ENCODE measurements at regions not wholly inside any gene's neighbourhood (a gene's known extent, or its start where the extent isn't known, plus 50 kb on each side); places are given as distances from the start of the nearest gene placed in this dataset.

DNA sequence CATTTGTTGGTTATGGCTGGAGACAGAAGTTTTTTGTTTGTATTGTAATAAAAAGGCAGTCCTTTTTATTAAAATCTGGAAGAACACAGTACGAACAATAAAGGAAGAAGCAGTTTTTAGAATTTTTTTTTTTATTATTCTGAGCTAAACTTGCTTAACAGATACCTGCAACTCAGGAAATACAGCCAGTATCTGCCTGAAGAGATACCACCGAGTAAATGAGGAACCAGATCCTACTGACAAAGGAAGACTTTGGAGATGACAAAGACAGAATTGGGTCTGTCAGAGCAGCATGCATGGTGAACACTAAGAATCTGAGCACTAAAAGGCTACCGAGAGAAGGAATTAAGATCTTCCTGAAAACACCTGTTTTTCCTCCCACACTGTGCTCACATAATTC lies 1335.9 kb upstream of the SORCS1 start (continued):
- TF ChIP-seq, protein P1, sequence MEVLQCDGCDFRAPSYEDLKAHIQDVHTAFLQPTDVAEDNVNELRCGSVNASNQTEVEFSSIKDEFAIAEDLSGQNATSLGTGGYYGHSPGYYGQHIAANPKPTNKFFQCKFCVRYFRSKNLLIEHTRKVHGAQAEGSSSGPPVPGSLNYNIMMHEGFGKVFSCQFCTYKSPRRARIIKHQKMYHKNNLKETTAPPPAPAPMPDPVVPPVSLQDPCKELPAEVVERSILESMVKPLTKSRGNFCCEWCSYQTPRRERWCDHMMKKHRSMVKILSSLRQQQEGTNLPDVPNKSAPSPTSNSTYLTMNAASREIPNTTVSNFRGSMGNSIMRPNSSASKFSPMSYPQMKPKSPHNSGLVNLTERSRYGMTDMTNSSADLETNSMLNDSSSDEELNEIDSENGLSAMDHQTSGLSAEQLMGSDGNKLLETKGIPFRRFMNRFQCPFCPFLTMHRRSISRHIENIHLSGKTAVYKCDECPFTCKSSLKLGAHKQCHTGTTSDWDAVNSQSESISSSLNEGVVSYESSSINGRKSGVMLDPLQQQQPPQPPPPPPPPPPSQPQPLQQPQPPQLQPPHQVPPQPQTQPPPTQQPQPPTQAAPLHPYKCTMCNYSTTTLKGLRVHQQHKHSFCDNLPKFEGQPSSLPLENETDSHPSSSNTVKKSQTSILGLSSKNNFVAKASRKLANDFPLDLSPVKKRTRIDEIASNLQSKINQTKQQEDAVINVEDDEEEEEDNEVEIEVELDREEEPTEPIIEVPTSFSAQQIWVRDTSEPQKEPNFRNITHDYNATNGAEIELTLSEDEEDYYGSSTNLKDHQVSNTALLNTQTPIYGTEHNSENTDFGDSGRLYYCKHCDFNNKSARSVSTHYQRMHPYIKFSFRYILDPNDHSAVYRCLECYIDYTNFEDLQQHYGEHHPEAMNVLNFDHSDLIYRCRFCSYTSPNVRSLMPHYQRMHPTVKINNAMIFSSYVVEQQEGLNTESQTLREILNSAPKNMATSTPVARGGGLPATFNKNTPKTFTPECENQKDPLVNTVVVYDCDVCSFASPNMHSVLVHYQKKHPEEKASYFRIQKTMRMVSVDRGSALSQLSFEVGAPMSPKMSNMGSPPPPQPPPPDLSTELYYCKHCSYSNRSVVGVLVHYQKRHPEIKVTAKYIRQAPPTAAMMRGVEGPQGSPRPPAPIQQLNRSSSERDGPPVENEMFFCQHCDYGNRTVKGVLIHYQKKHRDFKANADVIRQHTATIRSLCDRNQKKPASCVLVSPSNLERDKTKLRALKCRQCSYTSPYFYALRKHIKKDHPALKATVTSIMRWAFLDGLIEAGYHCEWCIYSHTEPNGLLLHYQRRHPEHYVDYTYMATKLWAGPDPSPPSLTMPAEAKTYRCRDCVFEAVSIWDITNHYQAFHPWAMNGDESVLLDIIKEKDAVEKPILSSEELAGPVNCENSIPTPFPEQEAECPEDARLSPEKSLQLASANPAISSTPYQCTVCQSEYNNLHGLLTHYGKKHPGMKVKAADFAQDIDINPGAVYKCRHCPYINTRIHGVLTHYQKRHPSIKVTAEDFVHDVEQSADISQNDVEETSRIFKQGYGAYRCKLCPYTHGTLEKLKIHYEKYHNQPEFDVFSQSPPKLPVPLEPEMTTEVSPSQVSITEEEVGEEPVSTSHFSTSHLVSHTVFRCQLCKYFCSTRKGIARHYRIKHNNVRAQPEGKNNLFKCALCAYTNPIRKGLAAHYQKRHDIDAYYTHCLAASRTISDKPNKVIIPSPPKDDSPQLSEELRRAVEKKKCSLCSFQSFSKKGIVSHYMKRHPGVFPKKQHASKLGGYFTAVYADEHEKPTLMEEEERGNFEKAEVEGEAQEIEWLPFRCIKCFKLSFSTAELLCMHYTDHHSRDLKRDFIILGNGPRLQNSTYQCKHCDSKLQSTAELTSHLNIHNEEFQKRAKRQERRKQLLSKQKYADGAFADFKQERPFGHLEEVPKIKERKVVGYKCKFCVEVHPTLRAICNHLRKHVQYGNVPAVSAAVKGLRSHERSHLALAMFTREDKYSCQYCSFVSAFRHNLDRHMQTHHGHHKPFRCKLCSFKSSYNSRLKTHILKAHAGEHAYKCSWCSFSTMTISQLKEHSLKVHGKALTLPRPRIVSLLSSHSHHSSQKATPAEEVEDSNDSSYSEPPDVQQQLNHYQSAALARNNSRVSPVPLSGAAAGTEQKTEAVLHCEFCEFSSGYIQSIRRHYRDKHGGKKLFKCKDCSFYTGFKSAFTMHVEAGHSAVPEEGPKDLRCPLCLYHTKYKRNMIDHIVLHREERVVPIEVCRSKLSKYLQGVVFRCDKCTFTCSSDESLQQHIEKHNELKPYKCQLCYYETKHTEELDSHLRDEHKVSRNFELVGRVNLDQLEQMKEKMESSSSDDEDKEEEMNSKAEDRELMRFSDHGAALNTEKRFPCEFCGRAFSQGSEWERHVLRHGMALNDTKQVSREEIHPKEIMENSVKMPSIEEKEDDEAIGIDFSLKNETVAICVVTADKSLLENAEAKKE (CRISPR knock-in tag; IDR thresholded peaks at IDR 0.05): no peak
- no peak for TF ChIP-seq POLR2AphosphoS5 (IDR thresholded peaks at IDR 0.05; ENCODE audit: low read depth)
- no peak for TF ChIP-seq EZH2 (IDR thresholded peaks at IDR 0.05; ENCODE audit: low read depth, unreplicated experiment)
- no peak for TF ChIP-seq ZNF114 (CRISPR knock-in tag; IDR thresholded peaks at IDR 0.05)
- no peak for TF ChIP-seq EZH2phosphoT487 (IDR thresholded peaks at IDR 0.05; ENCODE audit: unreplicated experiment)

DNA sequence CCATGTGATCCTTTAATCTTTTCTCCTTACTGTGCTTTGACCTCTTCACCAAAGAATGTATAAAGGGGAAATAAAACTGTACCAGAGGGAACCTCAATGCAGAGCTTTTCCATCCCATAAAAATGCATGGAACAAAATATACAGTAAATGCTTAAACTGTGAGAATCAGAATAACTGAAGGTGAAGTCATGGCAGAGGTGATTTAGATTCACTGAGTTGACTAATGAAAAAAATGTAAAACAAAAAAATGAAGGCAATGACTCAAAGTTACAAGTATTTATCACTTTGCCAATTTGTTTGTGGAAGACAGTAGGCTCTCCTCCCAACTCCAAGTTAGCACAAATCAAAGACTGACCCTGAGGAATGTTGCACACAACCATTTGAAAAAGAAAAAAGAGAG lies 1331.6 kb upstream of the SORCS1 start:
- Histone ChIP-seq H3K36me3 (ENCODE audit: insufficient read depth) (no peaks in the 10 kb centered on the region), H3K4me1 (ENCODE audit: insufficient read depth) (no peaks in the 10 kb centered on the region), H2AFZ (no peak overlapping the region), H3K27me3 (ENCODE audit: insufficient read depth) (no peaks in the 10 kb centered on the region), H4K20me1 (replicated peaks; ENCODE audit: insufficient read depth) (no peaks in the 10 kb centered on the region), H3F3A (replicated peaks; ENCODE audit: low read depth) (no peaks in the 10 kb centered on the region), H3K4me3 (no peak overlapping the region), H3K27ac (ENCODE audit: low read depth) (no peak overlapping the region), H3K4me2 (no peak overlapping the region), H3K9me2 (ENCODE audit: insufficient read depth) (no peaks in the 10 kb centered on the region), H3K79me2 (replicated peaks; ENCODE audit: insufficient read depth) (no peaks in the 10 kb centered on the region)
- Mint-ChIP-seq H3K4me1 (no peaks in the 10 kb centered on the region), H3K27me3 (ENCODE audit: insufficient read depth, low read depth, poor library complexity) (no peaks in the 10 kb centered on the region), H3K9me3 (peaks cover 7% of the 10 kb centered on the region; the same call in 2 of the 3 replicates), H3K36me3 (ENCODE audit: low read depth) (no peaks in the 10 kb centered on the region; the same call in 2 of the 3 replicates), H3K4me3 (no peak overlapping the region), H3K27ac (no peak overlapping the region)
- no peak for ATAC-seq
- no peak for DNase-seq (ENCODE audit: low spot score)
- no peak for TF ChIP-seq EZH2phosphoT487 (IDR thresholded peaks at IDR 0.05; ENCODE audit: unreplicated experiment)
- TF ChIP-seq ZNF331 (CRISPR knock-in tag; IDR thresholded peaks at IDR 0.05; ENCODE audit: low read depth): no peak
- TF ChIP-seq, protein P2, sequence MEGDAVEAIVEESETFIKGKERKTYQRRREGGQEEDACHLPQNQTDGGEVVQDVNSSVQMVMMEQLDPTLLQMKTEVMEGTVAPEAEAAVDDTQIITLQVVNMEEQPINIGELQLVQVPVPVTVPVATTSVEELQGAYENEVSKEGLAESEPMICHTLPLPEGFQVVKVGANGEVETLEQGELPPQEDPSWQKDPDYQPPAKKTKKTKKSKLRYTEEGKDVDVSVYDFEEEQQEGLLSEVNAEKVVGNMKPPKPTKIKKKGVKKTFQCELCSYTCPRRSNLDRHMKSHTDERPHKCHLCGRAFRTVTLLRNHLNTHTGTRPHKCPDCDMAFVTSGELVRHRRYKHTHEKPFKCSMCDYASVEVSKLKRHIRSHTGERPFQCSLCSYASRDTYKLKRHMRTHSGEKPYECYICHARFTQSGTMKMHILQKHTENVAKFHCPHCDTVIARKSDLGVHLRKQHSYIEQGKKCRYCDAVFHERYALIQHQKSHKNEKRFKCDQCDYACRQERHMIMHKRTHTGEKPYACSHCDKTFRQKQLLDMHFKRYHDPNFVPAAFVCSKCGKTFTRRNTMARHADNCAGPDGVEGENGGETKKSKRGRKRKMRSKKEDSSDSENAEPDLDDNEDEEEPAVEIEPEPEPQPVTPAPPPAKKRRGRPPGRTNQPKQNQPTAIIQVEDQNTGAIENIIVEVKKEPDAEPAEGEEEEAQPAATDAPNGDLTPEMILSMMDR (conservative IDR thresholded peaks at IDR 0.05; ENCODE audit: low read depth in 2 of 2): no peak
- no peak for TF ChIP-seq STAT1 (IDR thresholded peaks at IDR 0.05; ENCODE audit: unreplicated experiment)
- TF ChIP-seq, protein P1 (CRISPR knock-in tag; IDR thresholded peaks at IDR 0.05): no peak
- no peak for TF ChIP-seq CREB1 (CRISPR knock-in tag; IDR thresholded peaks at IDR 0.05; ENCODE audit: low read depth)

All from GM23338 (cell line).